GM18861 (cell line): ENCODE measurements at regions not wholly inside any gene's neighbourhood (a gene's known extent, or its start where the extent isn't known, plus 50 kb on each side); places are given as distances from the start of the nearest gene placed in this dataset.
"Not testable (repeated sequence)": the region's sequence is repeated elsewhere in the genome, so short reads cannot be mapped to it uniquely, and the experiment has no call there.

Experiments
- ATAC-seq: cut with Tn5 transposase; IDR thresholded peaks from one replicate; pipeline ENCODE4 v1.9.1; 2021; ENCODE audit not compliant: unreplicated experiment

- no peak for ATAC-seq
Observed at GRCh38 chr4:19191979-19192650, 1059.6 kb upstream of the SLIT2 start.

DNA sequence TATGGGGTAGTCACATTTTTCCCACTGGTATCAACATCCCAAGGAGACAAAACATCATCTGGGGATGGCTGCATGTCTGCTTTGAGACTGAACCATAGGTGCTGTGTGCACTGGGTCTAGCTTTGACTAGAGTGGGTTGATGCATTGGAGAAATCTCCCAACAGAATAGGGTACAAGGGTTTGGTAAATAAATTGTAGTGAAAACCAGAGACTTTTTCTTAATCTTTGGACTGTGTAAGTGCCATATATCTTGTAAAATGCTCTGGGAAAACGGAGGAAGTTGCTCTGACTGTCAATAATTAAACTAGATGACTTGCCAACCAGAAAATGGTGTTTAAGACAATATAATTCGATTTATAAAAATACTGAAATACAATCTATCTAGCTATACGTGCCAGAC is 1064.0 kb upstream of the SLIT2 start:
- no peak for ATAC-seq

GRCh38 chr4:19187096-19187495 is 1064.6 kb upstream of the SLIT2 start:
- no peak for ATAC-seq

- not testable (repeated sequence) for ATAC-seq
Observed at GRCh38 chr4:19181631-19182030, 1070.1 kb upstream of the SLIT2 start.

DNA sequence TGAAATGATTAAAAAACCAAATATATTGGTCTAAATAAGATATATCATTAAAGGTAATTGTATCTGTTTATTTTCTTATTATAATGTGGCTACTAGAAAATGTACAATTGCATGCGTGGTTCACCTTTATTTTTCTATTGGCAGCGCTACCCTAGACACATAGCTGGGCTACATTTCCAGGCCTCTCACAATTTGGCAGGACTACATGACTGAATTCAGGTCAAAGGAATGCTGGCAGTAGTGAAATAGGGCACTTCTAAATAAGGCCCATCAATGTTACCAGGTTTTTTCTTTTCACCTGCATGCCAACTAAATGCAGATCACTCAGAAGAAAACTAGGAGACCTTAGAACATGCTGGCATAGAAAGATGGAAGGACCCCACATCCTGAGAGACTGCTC is 1072.9 kb upstream of the SLIT2 start:
- no peak for ATAC-seq

GRCh38 chr4:19177616-19178015 is 1074.1 kb upstream of the SLIT2 start:
- no peak for ATAC-seq

DNA sequence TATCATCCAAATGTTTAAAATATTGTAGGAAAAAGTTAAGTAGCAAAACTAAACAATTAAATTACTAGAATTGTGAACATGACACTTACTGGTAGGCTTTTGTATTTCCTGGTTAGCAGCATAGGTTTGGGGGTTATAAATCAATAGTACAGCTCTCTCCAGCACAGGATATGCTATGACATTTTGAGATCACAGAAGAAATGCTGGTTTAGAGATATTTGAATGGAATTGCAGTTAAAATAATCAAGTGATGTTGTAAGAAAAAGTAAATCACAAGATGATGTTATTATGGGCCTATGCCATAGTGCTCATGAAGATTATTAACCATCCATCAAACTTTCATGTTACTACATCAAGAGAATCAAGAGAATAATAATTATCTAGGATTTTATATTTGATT is 1079.9 kb upstream of the SLIT2 start:
- ATAC-seq = no peak

- ATAC-seq = no peak
Observed at GRCh38 chr4:19167311-19167710, 1084.4 kb upstream of the SLIT2 start.

GRCh38 chr4:19164334-19164733 is 1087.4 kb upstream of the SLIT2 start:
- ATAC-seq = no peak

DNA sequence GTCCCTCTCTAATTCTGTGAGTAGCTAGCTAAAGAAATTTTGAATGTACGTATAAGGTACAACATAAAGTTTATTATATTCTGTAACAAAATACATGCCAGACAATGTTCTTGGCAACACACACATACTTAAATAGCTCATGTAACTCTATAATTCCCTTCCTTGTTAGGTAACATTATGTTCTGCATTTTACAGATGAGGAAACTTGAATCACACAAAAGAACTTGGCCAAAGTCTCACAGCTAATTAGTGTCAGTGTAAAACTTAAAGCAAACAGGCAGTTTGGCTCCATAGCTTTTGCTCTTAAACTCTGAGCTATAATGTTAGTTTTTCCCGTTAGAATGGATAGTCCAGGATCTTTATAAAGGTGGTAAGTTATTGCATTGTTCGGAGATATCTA is 1091.8 kb upstream of the SLIT2 start:
- no peak for ATAC-seq

DNA sequence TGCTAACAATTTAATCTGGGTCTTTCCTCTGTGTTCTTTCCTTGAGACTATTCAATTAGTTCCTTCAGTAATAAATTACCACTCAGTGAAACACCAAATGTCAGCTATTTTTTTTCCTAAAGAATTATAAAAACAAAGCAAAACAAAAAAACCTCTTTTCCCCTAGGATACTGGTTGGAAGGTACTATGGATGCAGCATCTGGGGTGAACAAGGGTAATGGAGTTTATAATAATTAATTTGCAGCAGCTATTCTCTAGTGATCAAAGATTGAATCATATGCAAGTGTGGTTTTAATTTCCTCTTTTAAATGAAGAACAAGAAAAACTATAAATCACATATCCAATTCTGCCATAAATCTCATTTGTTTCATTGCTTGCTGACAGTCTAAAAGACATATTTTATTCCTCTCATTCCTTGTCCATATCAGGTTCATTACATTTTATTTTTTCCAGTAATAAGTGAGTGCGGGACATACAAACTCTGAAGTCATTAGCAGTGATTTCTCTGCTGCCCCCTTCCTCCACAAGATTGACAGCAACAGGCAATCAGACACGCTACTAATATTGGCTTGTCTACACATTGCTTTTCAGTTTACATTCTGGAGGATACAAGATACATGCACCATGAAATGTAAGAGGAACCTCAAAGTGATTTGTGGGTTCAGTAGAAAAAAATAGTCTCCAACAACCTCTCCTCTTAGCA is 1093.4 kb upstream of the SLIT2 start:
- ATAC-seq = no peak

- ATAC-seq = no peak
Observed at GRCh38 chr4:19156786-19157185, 1094.9 kb upstream of the SLIT2 start.

DNA sequence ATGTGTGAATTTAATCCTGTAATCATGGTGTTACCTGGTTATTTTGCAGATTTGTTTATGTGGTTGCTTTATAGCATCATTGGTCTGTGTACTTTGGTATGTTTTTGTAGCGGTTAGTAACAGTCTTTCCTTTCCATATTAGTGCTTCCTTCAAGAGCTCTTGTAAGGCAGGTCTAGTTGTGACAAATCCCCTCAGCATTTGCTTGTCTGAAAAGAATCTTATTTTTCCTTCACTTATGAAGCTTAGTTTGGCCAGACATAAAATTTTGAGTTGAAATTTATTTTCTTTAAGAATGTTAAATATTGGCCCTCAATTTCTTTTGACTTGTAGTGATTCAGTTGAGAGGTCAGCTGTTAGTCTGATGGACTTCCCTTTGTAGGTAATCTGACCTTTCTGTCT is 1096.1 kb upstream of the SLIT2 start:
- ATAC-seq = no peak

DNA sequence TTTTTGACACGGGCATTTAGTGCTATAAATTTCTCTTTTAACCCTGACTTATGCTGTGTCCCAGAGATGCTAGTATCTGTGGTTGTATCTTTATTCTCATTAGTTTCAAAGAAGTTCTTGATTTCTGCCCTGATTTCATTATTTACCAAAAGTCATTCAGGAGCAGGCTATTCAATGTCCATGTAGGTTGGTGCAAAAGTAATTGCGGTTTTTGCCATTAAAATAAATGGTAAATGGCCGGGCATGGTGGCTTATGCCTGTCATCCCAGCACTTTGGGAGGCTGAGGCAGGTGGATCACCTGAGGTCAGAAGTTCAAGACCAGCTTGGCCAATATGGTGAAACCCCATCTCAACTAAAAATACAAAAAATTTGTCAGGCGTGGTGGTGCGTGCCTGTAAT is 1097.4 kb upstream of the SLIT2 start:
- ATAC-seq = not testable (repeated sequence)

- ATAC-seq = no peak
Observed at GRCh38 chr4:19152264-19152663, 1099.4 kb upstream of the SLIT2 start.

DNA sequence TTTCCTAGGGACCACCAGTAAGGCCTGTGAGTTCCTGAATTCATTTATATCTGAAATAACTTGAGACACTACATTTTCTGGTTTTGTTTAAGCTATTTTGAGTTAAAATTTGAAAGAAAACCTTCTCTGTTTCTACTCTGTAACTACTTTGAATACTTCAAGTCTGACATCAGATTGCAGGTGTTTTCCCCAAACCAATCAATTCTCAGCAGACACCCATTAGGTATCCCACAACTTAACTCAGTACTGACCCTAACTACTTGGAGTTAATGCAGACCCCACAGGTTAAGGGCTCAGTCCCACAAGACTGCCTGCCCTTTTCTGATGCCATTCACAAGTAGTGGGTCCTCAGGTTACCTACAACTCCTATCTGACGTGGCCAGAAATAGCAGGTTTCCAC is 1100.0 kb upstream of the SLIT2 start:
- no peak for ATAC-seq

DNA sequence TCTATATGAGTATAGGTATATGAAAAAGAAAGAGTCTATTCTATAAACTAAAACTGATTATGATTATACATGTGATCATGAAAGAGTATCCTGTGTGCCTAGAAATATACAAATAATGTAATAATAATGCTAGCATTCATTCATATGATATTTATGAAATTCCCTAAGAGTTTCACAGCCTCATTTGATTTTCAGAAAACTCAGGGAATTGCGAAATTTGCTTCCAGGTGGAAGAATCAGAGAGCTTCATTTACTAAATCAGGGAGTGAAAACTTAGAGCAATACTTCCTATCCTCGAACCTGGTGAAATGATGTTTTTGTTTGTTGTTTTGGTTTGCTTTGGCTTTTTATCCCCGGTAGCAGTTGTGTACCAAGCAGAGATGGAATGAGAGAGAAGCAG is 1105.7 kb upstream of the SLIT2 start:
- ATAC-seq = no peak

DNA sequence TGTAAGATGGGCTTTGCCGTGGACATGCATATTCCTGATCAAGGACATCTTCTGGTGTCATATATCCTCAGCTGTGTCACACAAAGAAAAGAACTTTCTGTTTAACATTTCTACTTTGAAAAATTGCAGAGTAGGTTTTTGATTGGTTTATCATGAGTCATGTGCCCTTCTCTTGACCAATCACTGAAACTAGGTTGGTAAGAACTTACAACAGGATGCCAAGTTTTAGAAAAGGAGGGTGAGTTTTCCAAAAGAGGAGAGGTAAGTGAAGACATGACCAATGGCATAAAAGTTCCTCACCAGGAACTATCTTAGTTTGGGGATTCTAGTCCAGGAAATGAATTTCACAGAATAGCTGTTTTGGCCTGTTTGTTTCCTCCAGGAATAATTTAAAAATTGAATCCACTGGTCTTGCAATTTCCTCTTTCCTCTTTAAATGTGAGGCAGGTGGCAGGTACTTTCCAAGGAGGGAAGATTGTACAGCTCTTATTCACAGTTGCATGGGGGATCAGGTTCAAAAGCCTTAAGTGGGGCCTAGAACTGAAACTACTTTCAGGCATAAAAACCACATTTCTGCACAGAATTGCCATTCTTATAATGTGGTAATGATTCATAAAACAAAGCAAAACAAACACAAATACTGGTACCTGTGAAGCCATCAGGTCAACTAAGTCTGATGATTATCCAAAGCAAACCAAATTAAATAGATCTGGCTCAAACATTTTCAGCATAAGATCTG is 1114.5 kb upstream of the LCORL start:
- ATAC-seq = no peak

- ATAC-seq = no peak
Observed at GRCh38 chr4:19134685-19135084, 1113.1 kb upstream of the LCORL start.

- ATAC-seq = no peak
Observed at GRCh38 chr4:19133315-19133714, 1111.8 kb upstream of the LCORL start.

- ATAC-seq = no peak
Observed at GRCh38 chr4:19130866-19131265, 1109.3 kb upstream of the LCORL start.

- ATAC-seq = no peak
Observed at GRCh38 chr4:19128176-19128575, 1106.6 kb upstream of the LCORL start.
